ENCODE measurements at regions not wholly inside any gene's neighbourhood (a gene's known extent, or its start where the extent isn't known, plus 50 kb on each side); places are given as distances from the start of the nearest gene placed in this dataset.
"Not testable (repeated sequence)": the region's sequence is repeated elsewhere in the genome, so short reads cannot be mapped to it uniquely, and the experiment has no call there.

DNA sequence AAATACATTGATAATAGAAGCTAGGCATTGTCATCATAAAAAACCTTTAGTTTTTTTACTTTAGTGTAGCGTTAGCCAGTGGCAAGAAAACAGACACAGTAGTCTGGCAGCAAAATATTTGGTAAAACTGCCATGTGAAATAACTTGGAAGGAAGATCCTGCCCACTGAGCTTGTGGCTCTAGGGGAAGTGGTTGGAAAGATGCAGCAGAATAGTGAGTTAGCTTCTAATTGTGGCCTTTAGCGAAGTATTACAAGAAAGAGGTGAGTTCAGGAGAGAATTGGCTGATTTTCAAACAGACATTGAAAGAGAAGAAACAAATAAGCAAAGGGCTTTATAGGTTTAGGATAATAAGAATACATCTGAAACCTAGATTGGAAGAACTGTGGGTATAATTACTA, 1887.8 kb upstream of the CELF4 start:
- peak; percentile 35 for DNase-seq

GRCh38 chr18:39450958-39451357, 1885.4 kb upstream of the CELF4 start:
- DNase-seq: no peak

GRCh38 chr18:39449566-39449965, 1884.0 kb upstream of the CELF4 start:
- DNase-seq: no peak

GRCh38 chr18:39448942-39449341, 1883.3 kb upstream of the CELF4 start:
- DNase-seq: no peak

DNA sequence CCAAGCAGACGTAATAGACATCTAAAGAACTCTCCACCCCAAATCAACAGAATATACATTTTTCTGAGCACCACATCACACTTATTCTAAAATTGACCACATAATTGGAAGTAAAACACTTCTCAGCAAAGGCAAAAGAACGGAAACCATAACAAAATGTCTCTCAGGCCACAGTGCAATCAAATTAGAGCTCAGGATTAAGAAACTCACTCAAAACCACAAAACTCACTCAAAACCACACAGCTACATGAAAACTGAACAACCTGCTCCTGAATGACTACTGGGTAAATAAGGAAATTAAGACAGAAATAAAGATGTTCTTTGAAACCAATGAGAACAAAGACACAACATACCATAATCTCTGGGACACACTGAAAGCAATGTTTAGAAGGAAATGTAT, 1879.4 kb upstream of the CELF4 start:
- not testable (repeated sequence) for DNase-seq

- no peak for DNase-seq
These were observed 1876.0 kb upstream of the CELF4 start for GRCh38 chr18:39441648-39442047.

GRCh38 chr18:39435996-39436395, 1870.4 kb upstream of the CELF4 start:
- DNase-seq: no peak

DNA sequence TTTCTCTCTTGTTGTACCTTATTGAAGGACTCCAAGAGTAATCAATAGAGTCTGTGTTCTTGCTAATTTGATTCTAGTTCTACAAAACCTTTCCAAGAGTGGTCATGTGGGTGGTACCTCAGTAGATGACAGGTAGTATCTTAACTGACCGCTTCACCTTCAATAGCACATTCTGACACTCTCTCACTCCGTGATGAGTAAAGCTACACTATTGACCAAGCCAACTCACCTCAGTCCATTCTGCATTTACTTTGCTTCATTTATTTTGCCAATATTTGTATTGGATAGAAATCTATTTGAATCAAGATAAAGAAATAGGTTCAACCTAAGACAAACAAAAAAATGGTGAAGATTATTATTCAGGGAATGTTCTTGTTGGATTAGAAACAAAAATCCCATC, 1869.6 kb upstream of the CELF4 start:
- DNase-seq: no peak

DNA sequence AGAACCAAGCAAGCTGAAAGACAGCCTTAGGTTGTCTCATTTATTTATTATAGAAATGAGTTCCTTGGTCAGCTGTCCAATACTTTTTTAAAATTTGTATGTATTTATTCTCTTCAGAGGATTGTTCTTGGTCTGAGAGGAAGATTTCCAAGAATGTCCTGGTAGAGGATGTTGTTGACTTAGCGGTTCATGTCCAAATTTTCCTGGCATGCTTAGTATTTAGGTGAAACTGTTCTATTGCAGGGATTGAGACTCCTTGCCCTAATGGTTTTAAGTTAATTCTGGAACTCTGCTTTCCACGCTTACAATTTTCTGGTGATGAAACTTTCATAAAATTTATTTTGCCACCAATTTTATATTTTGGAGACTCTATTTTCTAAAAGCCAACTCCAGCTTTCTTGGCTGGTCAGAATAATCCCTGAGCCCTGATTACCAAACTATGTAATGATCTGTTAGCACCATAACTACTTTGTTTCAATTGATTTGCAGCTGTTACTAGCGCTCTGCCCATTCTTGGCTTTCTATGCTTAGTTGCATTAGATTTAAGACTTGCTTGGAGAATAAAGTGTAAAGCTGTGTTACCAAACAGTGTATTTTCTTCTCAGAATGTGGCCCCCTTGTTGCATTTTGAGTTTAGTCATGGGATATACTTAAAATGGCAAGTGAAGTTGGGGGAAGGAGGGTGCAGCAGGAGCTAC, 1868.8 kb upstream of the CELF4 start:
- DNase-seq: no peak

- DNase-seq: no peak
These were observed 1859.7 kb upstream of the CELF4 start for GRCh38 chr18:39425172-39425850.

GRCh38 chr18:39424261-39424660, 1858.7 kb upstream of the CELF4 start:
- DNase-seq: no peak

GRCh38 chr18:39421276-39421675, 1855.7 kb upstream of the CELF4 start:
- DNase-seq: no peak

- no peak for DNase-seq
These were observed 1853.7 kb upstream of the CELF4 start for GRCh38 chr18:39419315-39419714.

DNA sequence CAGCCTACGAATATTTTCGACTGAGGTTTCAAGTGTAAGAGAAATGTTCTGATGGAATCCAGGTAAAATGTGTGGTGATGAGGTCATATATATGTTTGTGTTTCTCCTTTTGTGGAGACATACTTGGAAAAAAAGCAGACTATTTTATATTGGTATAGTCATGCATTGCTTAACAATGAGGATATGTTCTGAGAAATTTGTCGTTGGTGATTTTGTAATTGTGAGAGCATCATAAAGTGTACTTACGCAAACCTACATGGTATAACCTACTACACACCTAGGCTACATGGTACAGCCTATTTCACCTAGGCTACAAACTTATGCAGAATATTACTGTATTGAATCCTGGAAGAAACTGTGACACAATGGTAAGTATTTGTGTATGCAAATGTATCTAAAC, 1849.9 kb upstream of the CELF4 start:
- DNase-seq: no peak

- no peak for DNase-seq
These were observed 1848.6 kb upstream of the CELF4 start for GRCh38 chr18:39414009-39414700.

DNA sequence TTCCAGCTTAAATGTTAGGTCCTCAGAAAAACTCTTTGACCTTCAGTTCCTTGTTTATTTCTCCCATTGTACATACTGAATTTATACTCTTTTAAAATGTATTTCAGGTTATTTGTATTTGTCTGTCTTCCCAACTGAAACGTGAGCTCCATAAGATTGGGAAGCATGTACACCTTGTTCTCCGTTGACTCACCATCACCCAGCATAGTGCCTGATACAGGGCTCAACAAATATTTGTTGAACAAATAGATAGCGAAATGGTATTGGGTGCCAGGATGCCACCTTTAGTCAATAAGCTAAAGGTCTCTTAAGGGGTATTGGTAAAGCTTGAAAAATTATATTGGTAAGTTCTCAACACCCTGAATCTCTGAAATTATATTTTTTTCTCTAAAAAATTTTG, 1841.3 kb upstream of the CELF4 start:
- DNase-seq: no peak

GRCh38 chr18:39403121-39403520, 1837.5 kb upstream of the CELF4 start:
- no peak for DNase-seq

GRCh38 chr18:39399662-39400061, 1834.1 kb upstream of the CELF4 start:
- DNase-seq: no peak

- no peak for DNase-seq
These were observed 1830.6 kb upstream of the CELF4 start for GRCh38 chr18:39396168-39396567.

GRCh38 chr18:39389800-39390379, 1824.3 kb upstream of the CELF4 start:
- DNase-seq: no peak

- DNase-seq: no peak
These were observed 1815.3 kb upstream of the CELF4 start for GRCh38 chr18:39380866-39381265.

GRCh38 chr18:39380186-39380725, 1814.7 kb upstream of the CELF4 start:
- DNase-seq: no peak

DNA sequence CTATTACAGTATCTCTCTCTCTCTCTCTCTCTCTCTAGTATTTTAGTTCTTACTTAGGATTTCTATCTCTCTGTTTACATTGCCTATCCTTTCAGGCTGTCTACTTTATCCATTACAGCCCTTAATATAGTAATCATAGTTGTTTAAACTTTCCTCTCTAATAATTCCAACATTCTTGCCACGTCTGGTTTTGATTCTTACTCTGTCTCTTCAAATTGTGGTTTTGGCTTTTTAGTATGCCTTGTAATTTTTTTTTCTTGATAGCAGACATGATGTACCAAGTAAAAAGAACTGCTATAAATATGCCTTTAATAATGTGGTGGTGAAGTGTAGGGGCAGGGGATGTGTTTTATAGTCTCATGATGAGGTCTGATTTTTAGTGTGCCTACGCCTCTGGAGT, 1809.5 kb upstream of the CELF4 start:
- DNase-seq: no peak

GRCh38 chr18:39371996-39372395, 1806.4 kb upstream of the CELF4 start:
- DNase-seq: no peak

All from GDM1 (cell line).